ENCODE measurements at regions not wholly inside any gene's neighbourhood (a gene's known extent, or its start where the extent isn't known, plus 50 kb on each side); places are given as distances from the start of the nearest gene placed in this dataset.

DNA sequence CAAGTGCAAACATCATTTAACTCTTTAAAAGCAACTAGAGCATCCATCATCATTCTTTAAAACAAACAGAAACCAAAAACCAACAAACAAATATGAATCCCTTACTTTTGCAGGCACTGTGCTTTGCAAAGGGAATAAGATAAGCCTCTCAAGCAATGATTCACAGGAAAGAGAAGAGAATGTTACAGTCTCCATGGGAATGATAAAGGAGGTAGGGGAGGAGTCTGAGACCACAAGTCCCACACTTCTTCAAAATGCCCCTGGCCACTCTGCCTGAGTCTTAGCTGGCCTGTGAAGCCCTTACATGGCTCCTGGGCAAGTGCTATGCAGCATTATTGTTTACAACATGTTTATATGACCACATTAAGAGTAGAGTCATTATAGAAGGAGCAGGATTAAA lies 257.7 kb upstream of the MARCKS start:
- DNase-seq = no peak

DNA sequence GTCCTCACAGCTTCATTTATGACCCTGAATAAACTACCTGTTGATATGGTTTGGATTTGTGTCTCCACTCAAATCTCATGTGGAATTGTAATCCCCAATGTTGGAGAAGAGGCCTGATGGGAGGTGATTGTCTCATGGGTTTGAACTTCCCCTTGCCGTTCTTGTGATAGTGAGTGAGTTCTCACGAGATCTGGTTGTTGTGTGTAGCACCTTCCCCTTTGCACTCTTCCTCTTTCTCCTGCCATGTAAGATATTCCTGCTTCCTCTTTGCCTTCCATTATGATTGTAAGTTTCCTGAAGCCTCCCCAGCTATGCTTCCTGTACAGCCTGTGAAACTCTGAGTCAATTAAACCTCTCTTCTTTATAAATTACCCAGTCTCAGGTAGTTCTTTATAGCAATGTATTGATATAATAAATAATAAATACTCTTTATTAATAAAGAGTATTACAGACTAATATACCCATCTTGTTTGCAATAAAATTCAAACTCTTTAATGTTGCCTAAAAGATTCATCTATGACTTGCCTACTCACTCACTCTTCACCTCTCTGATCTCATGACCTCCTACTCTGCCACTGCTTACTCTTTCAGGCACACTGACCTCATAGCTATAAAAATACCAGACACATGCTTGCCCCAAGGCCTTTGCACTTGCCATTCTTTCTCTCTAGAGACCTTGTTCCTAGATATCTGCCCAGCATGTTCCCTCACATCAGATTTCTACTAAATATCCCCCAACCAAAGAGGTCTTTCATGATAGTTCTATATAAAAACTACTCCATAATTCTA lies 256.4 kb upstream of the MARCKS start:
- no peak for DNase-seq

DNA sequence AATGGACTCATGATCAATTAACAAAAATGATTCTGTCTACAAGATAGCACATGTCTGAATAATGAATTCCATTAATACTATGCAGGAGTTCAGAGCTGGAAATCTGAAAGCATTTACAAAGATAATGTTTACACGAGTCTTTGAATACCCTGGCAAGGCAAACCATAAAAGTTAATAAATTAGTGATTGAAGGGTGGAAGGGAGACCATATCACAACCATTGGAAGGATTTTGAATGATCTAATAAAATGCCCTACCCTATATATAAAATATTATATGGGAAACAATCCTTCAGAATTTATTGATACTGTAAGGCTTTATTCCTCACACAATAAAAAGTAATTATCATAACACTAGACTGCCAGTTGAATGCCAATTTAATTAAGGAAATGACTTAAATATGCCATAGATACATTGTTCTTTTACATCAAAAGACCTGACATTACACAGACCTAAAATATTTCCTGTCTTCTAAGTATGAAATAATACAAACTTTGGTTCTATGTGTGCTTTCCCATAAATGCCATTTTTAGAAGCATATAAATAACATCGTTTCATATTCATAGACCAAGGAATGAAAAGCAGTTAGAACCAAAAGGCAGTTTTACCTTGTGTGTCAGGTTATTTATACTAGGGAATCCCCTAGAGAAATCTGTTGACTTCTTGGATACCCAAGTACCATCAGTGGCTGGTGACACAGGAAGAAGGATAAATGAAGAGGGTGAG lies 249.2 kb upstream of the MARCKS start:
- no peak for DNase-seq

DNA sequence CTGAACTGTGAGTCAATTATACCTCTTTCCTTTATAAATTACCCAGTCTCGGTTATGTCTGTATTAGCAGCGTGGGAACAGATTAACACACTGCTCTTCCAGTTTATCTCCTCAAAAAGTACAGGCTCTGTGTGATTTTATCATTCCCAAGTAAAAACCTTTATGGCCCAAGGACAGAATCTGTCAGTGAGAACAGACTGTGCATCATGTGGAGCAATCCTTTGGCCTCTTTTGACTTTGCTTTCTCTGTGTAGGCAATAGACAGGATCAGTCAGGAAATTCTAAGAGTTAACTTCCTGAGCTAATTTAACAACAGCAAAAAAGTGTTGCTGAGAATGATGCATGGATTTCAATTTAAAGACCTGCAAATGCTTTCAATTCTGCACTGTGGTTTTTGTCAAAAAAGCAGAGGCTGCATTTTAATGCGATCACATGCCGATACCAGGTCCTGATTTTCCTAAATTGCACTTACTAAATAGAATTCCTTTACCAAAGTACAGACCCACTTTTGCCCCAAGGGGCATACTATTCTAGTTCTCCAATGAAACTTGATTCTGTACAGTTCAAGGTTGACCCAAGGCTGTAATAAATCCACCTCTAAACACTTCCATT lies 246.7 kb upstream of the MARCKS start:
- no peak for DNase-seq

DNA sequence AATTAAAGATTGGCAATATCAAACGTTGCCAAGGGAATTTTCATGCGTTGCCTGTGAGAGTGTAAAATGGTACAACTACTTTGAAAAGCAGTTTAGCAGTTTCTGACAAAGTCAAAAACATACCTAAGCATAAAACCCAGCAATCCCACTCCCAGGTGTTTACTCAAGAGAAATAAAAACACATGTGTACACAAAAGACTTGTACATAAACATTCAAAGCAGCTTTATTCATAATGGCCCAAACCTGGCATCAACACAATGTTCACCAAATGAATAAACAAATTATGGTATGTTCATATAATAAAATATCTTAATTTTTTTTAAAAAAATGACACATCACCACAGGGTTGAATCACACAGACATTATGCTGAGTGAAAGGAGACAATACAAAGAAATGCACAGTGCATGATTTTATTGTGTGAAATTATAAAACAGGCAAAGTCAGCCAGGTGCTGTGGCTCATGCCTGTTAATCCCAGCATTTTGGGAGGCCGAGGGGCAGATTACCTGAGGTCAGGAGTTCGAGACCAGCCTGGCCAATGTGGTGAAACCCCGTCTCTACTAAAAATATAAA lies 240.4 kb upstream of the MARCKS start:
- DNase-seq = no peak

DNA sequence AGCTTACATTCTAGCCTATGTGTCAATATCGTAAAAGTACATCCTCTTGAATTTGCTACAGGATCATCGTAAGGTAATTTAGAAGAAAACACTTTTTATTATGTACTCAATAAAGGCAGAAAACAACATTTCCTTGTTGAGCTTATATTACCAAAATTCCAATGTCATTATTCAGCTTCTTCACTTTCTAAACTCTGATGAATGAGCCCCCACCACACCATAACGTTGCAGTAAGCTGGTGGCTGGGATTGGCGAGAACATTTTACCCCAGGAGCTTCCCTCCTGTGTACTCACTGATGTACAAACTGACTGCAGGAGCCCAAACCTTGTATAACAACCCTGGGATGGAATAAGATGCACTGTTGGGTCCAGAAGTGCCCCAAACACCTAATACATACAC lies 238.1 kb upstream of the MARCKS start:
- no peak for DNase-seq

DNA sequence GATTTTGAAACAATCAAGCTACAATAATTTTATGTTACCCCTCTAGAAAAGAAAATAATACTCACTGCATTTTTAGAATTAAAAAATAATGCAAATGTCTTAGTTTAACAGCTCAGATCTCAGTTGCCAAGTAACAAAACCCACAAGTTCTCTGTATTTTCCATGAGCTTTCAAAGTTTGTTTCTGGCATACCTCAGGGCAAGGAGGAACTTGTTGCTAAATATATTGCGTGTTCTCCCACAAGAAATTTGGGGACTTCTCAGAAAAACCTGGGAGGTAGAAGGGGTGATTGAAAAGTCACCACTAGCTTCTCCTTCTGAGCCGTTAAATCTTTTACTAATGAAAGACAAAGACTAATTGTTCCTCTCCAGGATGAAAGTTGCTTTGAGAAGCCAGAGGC lies 236.8 kb upstream of the MARCKS start:
- DNase-seq = no peak

DNA sequence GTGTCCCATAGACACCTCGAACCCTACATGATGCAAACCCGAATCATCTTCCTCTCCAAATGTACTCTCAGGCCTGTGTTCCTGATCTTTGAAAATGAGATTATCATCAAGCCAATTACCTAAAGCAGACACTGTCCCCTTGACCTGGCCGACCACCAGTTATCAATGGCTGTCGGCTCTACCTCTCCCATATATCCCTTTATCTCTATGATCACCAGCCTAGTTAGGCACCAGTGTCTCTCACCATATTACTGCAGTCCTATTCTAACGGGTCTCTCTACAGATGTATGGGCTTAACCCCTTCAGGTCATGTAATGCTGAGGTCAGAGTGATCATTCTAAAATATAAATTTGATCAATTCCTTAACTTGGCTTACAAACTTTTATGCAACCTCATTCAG lies 234.9 kb upstream of the MARCKS start:
- no peak for DNase-seq

DNA sequence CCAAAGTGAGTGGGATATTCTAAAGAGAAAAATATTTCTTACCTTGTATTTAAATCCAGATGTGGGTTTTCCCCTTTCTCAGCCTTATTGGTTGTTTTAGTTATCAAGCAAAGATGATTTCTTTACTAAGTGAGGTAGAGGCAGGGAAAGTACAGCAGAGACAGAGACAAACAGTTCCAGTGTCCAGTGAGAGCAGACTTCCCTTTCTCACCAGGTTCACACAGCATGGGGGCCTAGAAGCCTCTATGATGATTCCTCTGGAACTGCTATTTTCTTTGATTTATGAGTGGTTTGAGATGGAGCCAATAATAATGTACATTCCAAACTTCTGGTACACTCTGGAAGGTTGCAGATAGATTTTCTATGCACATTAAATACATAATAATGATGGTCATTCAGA lies 234.0 kb upstream of the MARCKS start:
- DNase-seq = no peak

DNA sequence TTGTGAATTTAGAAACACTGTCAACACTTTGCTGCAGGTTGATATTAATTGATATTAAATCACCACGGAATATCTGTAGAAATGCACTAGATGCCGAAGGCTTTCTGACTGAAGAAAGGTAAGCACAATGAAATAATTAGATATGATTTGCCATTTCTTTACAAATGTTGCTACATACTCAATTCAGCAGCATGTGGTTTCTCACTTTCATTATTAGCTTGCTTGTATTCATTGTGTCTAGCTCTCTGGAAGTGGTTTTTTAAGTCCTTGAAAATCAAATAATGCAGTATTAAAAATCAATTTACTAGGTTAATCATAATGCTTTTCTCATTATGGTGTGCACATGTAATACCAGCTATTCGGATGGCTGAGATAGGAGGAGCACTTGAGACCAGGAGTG lies 231.3 kb upstream of the MARCKS start:
- DNase-seq = no peak

DNA sequence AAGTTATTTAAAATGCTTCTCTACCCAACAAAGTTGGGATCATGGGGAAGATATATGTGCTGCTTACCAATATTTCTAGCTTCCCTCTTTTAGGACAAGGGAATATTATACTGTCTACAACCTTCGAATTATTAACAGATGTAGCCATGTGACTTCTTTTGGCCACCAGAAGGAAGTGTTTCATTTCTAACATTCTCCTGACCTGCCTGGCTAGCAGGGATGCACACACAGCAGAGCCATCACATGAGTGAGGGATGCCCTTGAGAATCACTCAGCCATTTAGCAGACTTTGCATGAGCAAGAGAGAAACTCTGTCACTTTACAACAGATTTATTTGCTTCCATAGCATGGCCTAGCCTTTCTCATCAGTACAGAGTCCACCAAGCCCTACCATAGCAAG lies 230.7 kb upstream of the MARCKS start:
- DNase-seq = no peak

DNA sequence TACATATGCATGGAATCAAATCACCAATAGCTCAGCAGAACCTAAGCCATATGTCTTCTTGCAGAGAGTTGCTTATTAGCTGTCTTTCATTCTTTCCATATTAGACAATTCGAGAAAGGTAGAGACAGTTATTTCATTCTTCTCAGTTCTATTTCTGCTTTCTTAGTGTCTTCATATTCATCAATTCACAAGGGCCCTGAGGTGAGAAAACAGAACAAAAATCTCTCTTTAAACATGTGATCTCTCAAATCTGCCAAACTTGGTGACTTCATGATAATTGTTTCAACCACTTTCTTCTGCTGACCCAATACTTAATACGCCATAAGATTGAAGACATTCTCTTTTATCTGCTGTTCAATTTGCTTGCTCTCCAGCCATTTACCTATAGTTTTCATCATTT lies 229.7 kb upstream of the MARCKS start:
- no peak for DNase-seq

DNA sequence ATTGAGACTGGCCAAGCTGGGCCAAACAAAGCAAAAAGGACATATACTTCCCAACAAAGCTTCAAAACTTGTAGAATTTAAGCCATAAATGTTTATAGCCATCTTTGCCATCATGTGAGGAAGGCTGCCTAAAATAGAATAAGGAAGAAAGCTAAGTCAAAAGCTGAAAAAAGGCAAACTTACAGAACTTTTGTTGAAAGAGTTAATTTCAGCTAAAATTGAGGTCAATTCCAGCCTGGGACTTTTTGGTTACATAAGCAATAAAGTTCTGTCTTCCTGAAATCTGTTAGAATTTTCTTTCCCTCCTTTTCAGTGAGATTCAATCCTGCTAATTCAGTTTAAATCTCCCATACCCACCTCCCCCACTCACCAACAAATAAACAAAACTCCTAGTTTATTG lies 227.9 kb upstream of the MARCKS start:
- DNase-seq = no peak

DNA sequence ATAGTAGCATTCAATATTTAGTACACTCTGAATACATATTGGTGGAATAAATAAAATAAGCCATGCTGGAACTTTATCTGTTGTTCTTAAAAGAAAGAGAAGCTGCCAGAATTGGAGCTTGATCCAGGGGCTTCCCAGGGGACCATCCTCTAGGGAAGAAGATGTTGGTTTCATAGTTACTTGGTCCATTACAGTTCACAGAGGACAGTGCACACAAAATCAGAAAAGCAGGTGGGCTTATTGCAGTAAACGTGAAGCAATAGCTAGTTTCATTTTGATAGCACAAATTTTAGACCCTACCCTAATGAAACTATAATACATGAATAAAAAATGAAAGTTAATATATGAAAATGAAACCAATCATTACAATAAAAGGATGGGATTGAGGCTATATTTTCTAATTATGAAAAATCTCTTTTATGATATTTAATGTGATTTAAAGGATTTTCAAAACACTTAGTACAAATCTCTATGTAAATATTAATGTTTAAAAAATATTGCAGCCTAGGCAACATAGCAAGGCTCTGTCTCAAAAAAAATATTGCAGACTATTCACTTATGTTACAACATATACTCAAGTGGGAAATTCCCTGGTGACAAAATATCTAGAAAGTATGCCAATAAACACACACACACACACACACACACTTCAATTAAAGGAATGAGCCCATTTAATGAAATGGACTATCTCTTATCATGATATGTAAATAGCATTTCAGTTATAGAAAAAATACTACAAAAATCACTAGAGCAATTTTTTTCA lies 227.0 kb upstream of the MARCKS start:
- peak; percentile 58 for DNase-seq

DNA sequence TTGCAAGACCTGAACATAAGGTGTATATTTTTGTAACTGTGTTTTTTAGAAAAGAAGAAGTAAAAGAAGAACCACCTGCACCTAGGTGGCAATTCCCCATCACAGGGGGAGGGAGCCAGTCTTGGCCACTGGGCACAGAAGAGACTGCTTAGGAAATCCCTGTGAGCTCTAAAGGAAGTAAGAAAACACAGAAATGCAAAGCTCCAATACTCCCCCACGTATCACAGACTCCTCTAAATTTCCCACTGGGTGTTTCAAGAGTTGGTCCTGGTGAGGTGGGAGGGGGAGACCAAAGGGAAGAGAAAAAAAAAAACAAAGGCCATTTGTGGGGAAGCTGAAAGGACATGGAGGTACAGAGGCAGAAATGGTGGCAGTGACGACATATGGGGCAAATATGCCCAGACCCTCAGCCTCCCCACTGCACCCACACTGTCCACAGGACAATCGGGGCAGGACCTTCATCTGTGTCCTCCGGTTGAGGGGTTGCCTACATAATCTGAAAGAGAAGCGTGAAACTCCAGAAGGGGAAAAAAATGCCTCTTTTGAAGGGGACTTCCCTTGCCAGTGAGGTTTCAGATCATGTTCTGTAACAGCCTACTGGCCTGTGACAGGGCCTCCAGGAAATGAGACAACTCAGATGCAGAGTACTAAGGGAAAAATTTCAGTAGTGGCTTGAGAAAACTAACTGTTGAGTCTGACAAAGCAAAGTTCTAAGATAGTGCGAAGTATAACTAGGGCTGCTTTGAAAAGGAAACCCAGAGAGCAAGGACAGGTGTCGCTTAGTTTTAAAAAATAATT lies 226.2 kb upstream of the MARCKS start:
- no peak for DNase-seq

DNA sequence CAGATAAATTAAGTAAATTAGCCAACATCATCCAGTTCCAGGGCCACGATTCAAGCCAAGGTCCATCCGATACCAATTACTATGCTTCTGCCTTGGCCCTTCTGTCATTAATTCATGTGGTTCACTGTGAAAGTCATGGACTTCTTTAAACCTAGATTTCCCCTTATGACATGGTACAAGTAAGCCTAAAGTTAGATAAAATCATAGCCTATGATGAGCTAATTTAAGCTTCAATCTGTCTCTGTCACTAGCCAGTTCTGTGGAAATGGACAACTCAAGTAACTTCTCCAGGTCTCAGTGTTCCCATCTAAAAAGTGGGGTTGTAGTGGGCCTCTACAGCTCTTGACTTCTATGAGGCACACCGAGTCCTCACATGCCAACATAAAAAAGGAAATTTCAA lies 225.5 kb upstream of the MARCKS start:
- DNase-seq = no peak

DNA sequence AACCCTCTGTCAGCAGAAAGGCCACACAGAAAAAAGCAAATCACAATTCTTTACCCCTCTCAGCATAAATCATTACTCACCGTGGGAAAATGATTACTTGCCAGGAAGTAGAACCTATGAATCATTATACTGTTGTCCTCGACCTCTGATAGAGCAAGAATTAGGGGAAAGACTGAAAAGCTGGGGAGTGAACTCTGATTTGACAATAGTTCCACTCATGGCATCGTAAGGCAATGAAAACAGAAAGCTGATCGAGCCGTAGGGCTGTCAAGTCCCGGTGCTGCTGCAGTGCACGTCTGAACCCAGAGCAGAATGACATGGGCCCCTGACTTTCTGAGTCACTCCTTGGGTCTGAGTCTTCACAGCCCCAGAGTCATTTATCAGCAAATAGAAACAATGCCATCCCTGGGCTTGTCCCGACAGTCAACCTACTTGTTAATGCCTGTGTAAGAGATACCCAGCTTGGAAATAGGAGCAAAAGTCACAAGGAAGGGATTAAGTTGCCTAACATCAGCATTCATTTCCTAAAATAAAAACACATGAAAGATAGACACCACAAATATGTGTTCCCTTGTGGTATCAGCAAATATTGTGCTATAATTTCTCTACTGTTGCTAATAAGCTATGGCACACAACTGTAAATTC lies 224.8 kb upstream of the MARCKS start:
- DNase-seq = peak; percentile 81

DNA sequence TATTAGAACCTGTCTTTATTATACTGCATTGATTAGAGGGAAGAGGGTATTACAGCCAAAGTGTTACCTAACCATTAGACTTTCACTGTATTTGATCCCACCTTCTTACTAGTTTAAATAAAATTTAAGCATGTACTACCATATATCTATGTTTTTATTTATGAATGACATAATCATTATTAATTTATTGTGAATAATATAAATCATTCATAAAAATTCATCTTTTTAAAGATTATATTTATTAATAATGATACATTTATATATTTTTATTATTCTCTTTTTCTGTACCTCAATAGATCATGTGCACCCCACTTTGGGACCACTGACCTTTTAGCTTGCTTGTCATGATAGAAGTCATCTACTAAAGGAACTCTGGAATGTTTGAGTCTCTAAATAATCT lies 223.5 kb upstream of the MARCKS start:
- no peak for DNase-seq

DNA sequence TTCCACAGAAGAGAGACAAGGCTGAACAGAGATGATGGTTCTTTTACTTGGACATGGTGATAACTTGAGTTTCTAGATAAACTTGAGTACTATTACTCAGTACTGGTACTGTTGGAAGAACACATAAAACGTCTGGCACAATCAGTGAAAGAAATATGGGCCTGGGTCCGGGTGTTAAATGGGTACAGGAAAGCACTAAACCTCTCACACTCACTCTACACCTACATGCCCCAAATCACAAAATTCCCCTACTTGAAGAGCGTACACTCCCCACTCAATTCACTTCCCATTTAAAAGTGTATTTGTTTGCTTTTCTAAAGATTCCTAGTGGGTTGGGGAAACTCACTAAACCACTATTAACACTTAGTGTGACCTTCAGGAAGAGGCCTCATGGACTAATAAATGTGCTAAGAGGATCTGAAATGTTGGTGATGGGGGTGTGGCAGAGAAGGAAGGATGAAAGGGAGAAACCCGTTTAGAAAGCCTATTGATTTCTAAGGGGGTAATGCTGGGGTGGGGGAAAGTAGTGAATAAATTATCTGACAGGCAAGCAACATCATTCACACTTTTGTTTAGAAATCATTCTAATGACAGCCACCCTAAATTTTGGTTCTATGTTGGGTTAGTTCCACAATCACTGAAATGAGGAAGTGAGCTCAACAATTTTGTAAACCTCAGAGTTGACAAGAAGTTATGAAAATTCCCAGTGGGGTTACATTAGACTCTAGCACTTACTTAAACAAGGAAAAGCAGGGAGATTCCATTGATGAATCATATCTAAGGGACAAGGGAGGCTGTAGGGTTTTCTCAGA lies 222.6 kb upstream of the MARCKS start:
- DNase-seq = no peak

DNA sequence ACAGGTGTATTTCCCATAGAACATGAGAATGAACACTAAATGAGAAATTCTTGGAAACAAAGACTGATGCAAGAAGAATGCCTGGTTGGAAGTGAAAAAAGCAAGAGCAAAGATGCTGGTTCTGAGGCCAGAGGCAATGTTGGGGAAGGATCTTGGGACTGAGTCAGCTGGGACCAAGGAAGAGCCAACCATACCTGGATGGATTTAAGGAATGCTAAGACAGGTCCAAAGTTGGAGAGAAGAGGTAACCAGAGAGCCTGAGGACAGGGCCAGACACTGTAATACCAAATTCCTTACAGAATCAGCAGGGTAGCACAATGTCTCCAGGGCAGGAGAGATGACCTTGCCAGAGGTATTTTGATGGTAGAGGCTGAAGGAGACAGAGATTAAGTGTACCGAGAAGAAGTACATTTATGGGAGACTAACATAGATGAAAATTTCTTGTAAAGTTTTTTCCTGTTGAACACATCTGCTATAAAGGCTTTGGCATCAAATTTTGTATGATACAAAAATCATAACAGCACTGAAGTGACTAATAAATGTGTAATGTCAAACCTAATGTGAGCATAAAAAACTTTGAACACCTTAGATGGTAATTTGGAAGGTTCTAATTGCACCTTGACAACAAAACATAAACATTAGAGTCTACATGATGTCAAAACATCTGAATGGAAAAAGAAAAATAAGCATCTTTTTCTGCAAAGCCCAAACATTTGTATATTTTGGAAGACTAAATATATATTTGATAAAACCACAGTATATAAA lies 221.7 kb upstream of the MARCKS start:
- DNase-seq = no peak

Measured in NCI-H2171 treated with DMSO at 0.1 percent for 48 hours (cell line).